PC-3 (cell line): ENCODE measurements at regions not wholly inside any gene's neighbourhood (a gene's known extent, or its start where the extent isn't known, plus 50 kb on each side); places are given as distances from the start of the nearest gene placed in this dataset.

Experiments used
- CTCF ChIP-seq: fragments of 300-600 bp; sonication (generic); conservative IDR thresholded peaks from 2 replicates; pipeline ENCODE4 v1.5.1; 2017; ENCODE audit warnings: antibody characterized with exemption, low read depth, mild to moderate bottlenecking, low read length
- EZH2 ChIP-seq: fragments of 300-600 bp; sonication (generic); IDR thresholded peaks from one replicate; pipeline ENCODE4 v1.6.1; 2017; ENCODE audit warnings: antibody characterized with exemption, mild to moderate bottlenecking, low read length; ENCODE audit not compliant: unreplicated experiment

GRCh38 chr12:34401659-34402227 is 379.4 kb downstream of the ALG10 start:
- no peak for TF ChIP-seq CTCF
- no peak for TF ChIP-seq EZH2
